WERI-Rb-1 (cell line): ENCODE measurements at regions not wholly inside any gene's neighbourhood (a gene's known extent, or its start where the extent isn't known, plus 50 kb on each side); places are given as distances from the start of the nearest gene placed in this dataset.

Experiments used
- DNase-seq: peaks from one replicate; pipeline ENCODE4 v3.0.0-alpha.2; 2020
- H3K27ac ChIP-seq: fragments of 250-450 bp; sonication (Bioruptor Pico); 2 replicates; pipeline ENCODE4 v1.5.1; 2020; ENCODE audit warnings: mild to moderate bottlenecking, moderate library complexity
- H3K27me3 ChIP-seq: fragments of 250-450 bp; sonication (Bioruptor Pico); 2 replicates; pipeline ENCODE4 v1.5.1; 2021; ENCODE audit warnings: mild to moderate bottlenecking, low read depth, moderate library complexity; ENCODE audit not compliant: insufficient read depth, severe bottlenecking
- H3K36me3 ChIP-seq: fragments of 250-450 bp; sonication (Bioruptor Pico); 2 replicates; pipeline ENCODE4 v1.5.1; 2020; ENCODE audit warnings: mild to moderate bottlenecking, moderate library complexity
- H3K4me3 ChIP-seq: 2 replicates; pipeline ENCODE4 v1.5.1; 2011; ENCODE audit warnings: low read depth, mild to moderate bottlenecking, control low read depth, low read length
- H3K9me3 ChIP-seq: fragments of 250-450 bp; sonication (Bioruptor Pico); 2 replicates; pipeline ENCODE4 v1.5.1; 2021; ENCODE audit warnings: mild to moderate bottlenecking, moderate library complexity; ENCODE audit not compliant: severe bottlenecking
- TF ChIP-seq, protein P1 (sequence below): IDR thresholded peaks from 2 replicates; pipeline ENCODE4 v1.5.1; 2011; ENCODE audit warnings: low read depth, mild to moderate bottlenecking, control low read depth, inconsistent platforms, low read length

DNA sequence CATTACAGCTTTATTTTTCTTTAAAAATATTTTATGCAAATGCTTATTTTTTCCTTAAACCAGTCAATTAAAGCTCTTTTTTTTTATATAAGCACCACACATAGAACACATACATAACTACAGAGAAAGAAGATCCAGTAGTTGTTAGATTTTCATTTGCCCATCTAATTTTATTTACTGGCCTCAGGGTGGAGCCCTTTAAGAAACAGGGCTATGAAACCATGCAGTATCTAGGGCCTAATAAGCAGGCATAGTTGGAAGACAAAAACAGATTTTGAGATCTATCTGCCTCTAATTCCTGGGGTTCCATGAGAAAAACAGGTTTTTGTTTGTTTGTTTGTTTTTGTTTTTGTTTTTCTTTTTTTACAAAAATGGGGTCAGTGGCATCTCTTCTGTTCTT, 120.6 kb downstream of the BCHE start:
- no peaks in the 10 kb centered on the region for H3K9me3 ChIP-seq
- TF ChIP-seq, protein P1, sequence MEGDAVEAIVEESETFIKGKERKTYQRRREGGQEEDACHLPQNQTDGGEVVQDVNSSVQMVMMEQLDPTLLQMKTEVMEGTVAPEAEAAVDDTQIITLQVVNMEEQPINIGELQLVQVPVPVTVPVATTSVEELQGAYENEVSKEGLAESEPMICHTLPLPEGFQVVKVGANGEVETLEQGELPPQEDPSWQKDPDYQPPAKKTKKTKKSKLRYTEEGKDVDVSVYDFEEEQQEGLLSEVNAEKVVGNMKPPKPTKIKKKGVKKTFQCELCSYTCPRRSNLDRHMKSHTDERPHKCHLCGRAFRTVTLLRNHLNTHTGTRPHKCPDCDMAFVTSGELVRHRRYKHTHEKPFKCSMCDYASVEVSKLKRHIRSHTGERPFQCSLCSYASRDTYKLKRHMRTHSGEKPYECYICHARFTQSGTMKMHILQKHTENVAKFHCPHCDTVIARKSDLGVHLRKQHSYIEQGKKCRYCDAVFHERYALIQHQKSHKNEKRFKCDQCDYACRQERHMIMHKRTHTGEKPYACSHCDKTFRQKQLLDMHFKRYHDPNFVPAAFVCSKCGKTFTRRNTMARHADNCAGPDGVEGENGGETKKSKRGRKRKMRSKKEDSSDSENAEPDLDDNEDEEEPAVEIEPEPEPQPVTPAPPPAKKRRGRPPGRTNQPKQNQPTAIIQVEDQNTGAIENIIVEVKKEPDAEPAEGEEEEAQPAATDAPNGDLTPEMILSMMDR: no peak
- H3K36me3 ChIP-seq: no peaks in the 10 kb centered on the region
- no peak for DNase-seq
- H3K27ac ChIP-seq: no peak overlapping the region
- no peak overlapping the region for H3K4me3 ChIP-seq
- H3K27me3 ChIP-seq: no peaks in the 10 kb centered on the region

DNA sequence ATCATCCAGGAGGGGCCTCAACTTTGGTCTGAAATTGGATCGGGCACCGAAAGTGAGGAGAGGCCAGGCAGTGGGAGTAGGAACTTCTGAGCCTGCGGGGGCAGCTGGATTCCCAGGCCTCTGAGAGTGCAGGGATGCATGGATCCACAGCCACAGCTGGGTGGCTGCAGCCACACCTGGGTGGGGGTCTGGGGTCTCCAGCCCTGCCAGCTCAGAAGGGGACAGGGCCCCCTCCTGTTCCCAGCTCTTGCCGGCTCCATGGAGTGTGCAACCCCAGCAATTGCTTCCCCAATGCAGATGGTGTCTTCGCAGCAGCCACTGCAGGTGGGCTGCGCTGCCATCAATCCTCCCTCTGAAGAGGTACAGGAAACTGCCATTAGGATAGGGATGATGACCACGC, 123.7 kb downstream of the BCHE start:
- TF ChIP-seq, protein P1: no peak
- no peaks in the 10 kb centered on the region for H3K9me3 ChIP-seq
- DNase-seq: no peak
- H3K36me3 ChIP-seq: no peaks in the 10 kb centered on the region
- H3K27ac ChIP-seq: no peak overlapping the region
- no peaks in the 10 kb centered on the region for H3K27me3 ChIP-seq
- no peak overlapping the region for H3K4me3 ChIP-seq

DNA sequence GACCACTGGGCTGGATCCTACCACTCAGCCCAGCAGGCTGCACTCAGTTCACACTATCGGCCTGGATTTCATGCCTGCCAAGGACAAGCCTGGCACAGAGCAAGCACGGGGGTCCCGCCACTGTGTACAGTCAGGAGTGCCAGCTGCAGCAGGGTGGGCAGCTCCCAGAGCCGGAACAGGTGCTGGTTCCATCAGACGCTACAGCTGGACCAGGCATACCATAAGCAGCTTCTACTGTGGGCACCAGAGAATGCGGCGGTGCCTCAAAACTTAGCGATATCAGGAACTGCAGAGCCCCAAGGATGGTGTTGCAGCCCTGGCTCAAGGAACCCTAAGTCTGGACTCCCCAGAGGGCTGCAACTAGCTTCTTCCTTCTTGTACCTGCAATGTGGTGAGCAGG, 124.8 kb downstream of the BCHE start:
- no peak for DNase-seq
- no peak overlapping the region for H3K27ac ChIP-seq
- H3K27me3 ChIP-seq: no peaks in the 10 kb centered on the region
- H3K4me3 ChIP-seq: no peak overlapping the region
- TF ChIP-seq, protein P1: no peak
- H3K36me3 ChIP-seq: no peaks in the 10 kb centered on the region
- H3K9me3 ChIP-seq: no peaks in the 10 kb centered on the region

DNA sequence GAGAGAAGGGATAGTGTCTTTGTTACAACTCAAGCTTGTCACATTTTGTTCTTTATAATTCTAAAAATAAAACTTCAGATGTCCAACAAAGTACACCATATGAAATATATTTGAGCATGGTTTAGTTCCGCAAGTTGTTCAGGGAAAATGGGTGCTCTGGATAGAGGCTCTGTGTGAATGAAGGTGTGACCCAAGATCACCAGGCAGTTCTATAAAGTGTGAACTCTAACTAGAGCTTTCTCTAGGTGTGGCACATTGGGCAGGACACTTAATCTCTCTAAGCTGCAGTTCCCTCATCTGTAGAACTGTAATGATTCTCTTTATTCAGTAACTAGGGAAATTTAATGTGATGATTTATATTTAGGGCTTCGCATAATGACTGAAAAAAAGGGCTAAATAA, 139.3 kb downstream of the BCHE start:
- TF ChIP-seq, protein P1: no peak

DNA sequence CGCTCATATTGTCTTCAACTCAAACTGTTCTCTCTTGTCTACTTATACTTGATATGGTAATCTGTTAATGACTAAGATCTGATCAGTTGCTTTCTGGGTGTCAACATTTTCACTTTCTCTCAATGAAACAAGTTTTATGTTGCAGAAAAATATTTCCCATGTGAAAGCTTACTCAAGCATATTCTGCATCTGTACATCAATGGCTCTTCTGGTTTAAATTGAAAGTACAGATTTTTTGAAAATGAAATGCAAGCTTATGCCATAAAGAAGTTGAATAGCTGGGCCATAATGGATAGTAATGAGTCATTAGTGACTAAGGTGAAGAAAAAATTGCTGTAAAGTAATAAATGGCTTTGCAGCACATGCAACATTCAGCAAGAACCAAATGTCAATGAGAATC, 140.7 kb downstream of the BCHE start:
- TF ChIP-seq, protein P1: no peak
- Histone ChIP-seq H3K9me3 (no peaks in the 10 kb centered on the region), H3K27me3 (no peaks in the 10 kb centered on the region), H3K4me3 (no peak overlapping the region), H3K27ac (no peak overlapping the region), H3K36me3 (no peaks in the 10 kb centered on the region)
- DNase-seq: no peak

More for the DNA sequence above, 139.3 kb downstream of the BCHE start:
- Histone ChIP-seq H3K27ac (no peak overlapping the region), H3K9me3 (no peaks in the 10 kb centered on the region), H3K36me3 (no peaks in the 10 kb centered on the region), H3K27me3 (no peaks in the 10 kb centered on the region), H3K4me3 (no peak overlapping the region)
- DNase-seq: no peak

DNA sequence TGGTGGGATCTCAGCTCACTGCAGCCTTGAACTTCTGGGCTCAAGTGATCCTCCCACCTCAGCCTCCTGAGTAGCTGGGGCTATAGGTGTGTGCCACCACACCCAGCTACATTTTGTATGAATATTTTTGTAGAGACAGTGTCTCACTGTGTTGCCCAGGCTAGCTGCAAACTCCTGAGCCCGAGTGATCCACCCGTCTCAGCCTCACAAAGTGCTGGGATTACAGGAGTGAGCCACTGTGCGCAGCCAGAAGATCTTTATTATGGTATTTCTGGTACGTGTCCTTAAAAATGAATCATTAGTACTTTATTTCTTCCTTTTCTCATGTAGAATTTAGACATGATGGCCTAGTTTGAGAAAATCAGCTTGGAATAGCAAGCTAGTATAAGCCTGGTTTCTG, 153.3 kb downstream of the BCHE start:
- Histone ChIP-seq H3K36me3 (no peaks in the 10 kb centered on the region), H3K27me3 (no peaks in the 10 kb centered on the region), H3K4me3 (no peak overlapping the region), H3K27ac (no peak overlapping the region), H3K9me3 (no peaks in the 10 kb centered on the region)
- TF ChIP-seq, protein P1: no peak
- DNase-seq: no peak
